GM12874 (cell line): ENCODE measurements at regions not wholly inside any gene's neighbourhood (a gene's known extent, or its start where the extent isn't known, plus 50 kb on each side); places are given as distances from the start of the nearest gene placed in this dataset.
A peak's percentile ranks its signal among the peaks of the same experiment; 100 is the strongest.

Experiments
- TF ChIP-seq, protein P1 (sequence below): IDR thresholded peaks from 2 replicates; pipeline ENCODE4 v1.5.1; 2011; ENCODE audit warnings: low read depth, mild to moderate bottlenecking, control low read depth, low read length, moderate library complexity; ENCODE audit not compliant: insufficient read depth

DNA sequence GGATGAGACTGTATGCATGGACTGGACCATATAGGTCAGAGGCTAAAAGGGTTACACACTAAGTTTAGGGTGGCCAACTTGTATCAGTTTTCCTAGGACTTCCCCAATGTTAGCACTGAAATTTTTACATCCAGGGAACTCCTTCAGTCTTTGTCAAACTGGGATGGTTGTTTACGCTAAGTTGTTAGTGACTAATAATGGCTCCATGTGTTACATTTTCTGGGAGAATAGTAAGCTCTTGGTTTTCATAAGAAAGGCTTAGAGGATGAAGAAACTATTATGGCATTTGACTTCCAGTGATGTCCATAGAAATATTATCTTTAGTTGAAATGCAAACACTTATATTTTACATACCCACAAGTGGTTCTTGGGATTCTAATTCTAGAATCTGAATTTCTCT is 57.9 kb upstream of the ST3GAL6 start:
- TF ChIP-seq, protein P1, sequence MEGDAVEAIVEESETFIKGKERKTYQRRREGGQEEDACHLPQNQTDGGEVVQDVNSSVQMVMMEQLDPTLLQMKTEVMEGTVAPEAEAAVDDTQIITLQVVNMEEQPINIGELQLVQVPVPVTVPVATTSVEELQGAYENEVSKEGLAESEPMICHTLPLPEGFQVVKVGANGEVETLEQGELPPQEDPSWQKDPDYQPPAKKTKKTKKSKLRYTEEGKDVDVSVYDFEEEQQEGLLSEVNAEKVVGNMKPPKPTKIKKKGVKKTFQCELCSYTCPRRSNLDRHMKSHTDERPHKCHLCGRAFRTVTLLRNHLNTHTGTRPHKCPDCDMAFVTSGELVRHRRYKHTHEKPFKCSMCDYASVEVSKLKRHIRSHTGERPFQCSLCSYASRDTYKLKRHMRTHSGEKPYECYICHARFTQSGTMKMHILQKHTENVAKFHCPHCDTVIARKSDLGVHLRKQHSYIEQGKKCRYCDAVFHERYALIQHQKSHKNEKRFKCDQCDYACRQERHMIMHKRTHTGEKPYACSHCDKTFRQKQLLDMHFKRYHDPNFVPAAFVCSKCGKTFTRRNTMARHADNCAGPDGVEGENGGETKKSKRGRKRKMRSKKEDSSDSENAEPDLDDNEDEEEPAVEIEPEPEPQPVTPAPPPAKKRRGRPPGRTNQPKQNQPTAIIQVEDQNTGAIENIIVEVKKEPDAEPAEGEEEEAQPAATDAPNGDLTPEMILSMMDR = no peak

GRCh38 chr3:98705694-98706093 is 57.4 kb upstream of the ST3GAL6 start:
- TF ChIP-seq, protein P1 = peak; percentile 14; the same call in 1 of the 2 replicates

DNA sequence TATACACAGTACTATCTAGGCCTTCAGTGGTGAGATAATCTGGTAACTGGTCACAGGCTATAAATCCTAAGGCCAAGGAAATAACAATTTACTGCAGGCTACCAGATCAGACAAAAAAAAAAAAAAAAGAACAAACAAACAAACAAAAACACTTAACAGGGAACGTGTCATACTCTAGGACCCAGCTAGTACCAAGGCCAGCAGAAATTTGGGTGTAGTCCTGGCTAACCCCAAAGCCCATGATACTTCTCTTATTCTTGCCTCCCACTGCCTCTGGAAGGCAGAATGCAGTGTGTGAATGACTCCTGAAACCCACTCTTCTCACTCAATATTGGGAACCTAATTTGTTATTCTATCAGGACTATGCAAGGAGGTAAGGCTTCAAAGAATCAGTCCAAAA is 53.7 kb upstream of the ST3GAL6 start:
- TF ChIP-seq, protein P1 = no peak

- TF ChIP-seq, protein P1 = no peak
These were observed 53.0 kb upstream of the ST3GAL6 start for GRCh38 chr3:98710067-98710659.

GRCh38 chr3:98711426-98711825 is 51.7 kb upstream of the ST3GAL6 start:
- TF ChIP-seq, protein P1 = no peak

GRCh38 chr3:98712726-98713125 is 50.4 kb upstream of the ST3GAL6 start:
- TF ChIP-seq, protein P1 = no peak
